GM12878 (cell line): ENCODE measurements at regions not wholly inside any gene's neighbourhood (a gene's known extent, or its start where the extent isn't known, plus 50 kb on each side); places are given as distances from the start of the nearest gene placed in this dataset.

Experiments used
- BCL11A ChIP-seq: IDR thresholded peaks from 2 replicates; pipeline ENCODE4 v1.6.1; 2011; ENCODE audit warnings: low read depth, low read length
- CREB1 ChIP-seq: IDR thresholded peaks from 2 replicates; pipeline ENCODE4 v1.6.1; 2012; ENCODE audit warnings: low read depth, mild to moderate bottlenecking, inconsistent platforms
- CREM ChIP-seq: IDR thresholded peaks from 2 replicates; pipeline ENCODE4 v1.6.1; 2014; ENCODE audit warnings: antibody characterized with exemption, low read depth
- E2F8 ChIP-seq: fragments of 450-650 bp; IDR thresholded peaks from 2 replicates; pipeline ENCODE4 v1.6.1; 2018; ENCODE audit warnings: mild to moderate bottlenecking, low read depth, moderate library complexity; ENCODE audit not compliant: partially characterized antibody
- E4F1 ChIP-seq: fragments of 450-650 bp; IDR thresholded peaks from 2 replicates; pipeline ENCODE4 v1.6.1; 2018; ENCODE audit warnings: borderline replicate concordance, mild to moderate bottlenecking; ENCODE audit not compliant: partially characterized antibody
- FOXM1 ChIP-seq: IDR thresholded peaks from 2 replicates; pipeline ENCODE4 v1.6.1; 2012; ENCODE audit warnings: low read depth, mild to moderate bottlenecking, inconsistent platforms, low read length, moderate library complexity
- GATAD2B ChIP-seq: fragments of 450-650 bp; conservative IDR thresholded peaks from 2 replicates; pipeline ENCODE4 v1.6.1; 2017; ENCODE audit warnings: low read depth, mild to moderate bottlenecking, moderate library complexity
- IRF4 ChIP-seq: IDR thresholded peaks from 2 replicates; pipeline ENCODE4 v1.6.1; 2011; ENCODE audit warnings: low read depth, low read length
- JUNB ChIP-seq: IDR thresholded peaks from 2 replicates; pipeline ENCODE4 v1.6.1; 2016; ENCODE audit warnings: antibody characterized with exemption, mild to moderate bottlenecking
- JUND ChIP-seq: IDR thresholded peaks from 2 replicates; pipeline ENCODE4 v1.6.1; 2012; ENCODE audit warnings: low read depth, mild to moderate bottlenecking, low read length, improper control_type of control experiment, moderate library complexity
- NBN ChIP-seq: fragments of 450-650 bp; IDR thresholded peaks from 2 replicates; pipeline ENCODE4 v1.6.1; 2016
- NRF1 ChIP-seq: conservative IDR thresholded peaks from 2 replicates; pipeline ENCODE4 v1.6.1; 2011; ENCODE audit warnings: mild to moderate bottlenecking, low read depth, low read length, improper control_type of control experiment
- RELB ChIP-seq: fragments of 450-650 bp; IDR thresholded peaks from 2 replicates; pipeline ENCODE4 v1.6.1; 2017; ENCODE audit warnings: low read depth, mild to moderate bottlenecking, moderate library complexity
- RUNX3 ChIP-seq: IDR thresholded peaks from 2 replicates; pipeline ENCODE4 v1.6.1; 2012; ENCODE audit warnings: low read length, inconsistent platforms
- SMC3 ChIP-seq: IDR thresholded peaks from 2 replicates; pipeline ENCODE4 v1.6.1; 2011; ENCODE audit warnings: low read length, improper control_type of control experiment, borderline replicate concordance
- TBL1XR1 ChIP-seq: IDR thresholded peaks from 2 replicates; pipeline ENCODE4 v1.6.1; 2012; ENCODE audit warnings: low read depth, low read length, improper control_type of control experiment
- USF1 ChIP-seq: IDR thresholded peaks from 2 replicates; pipeline ENCODE4 v1.6.1; 2011; ENCODE audit warnings: borderline replicate concordance, low read depth, mild to moderate bottlenecking, moderate library complexity, mixed read lengths, low read length; ENCODE audit not compliant: insufficient read depth; ENCODE audit errors: extremely low read length
- YY1 ChIP-seq: IDR thresholded peaks from 2 replicates; pipeline ENCODE4 v1.6.1; 2011; ENCODE audit warnings: low read depth, mild to moderate bottlenecking, low read length
- ZBED1 ChIP-seq: IDR thresholded peaks from 2 replicates; pipeline ENCODE4 v1.6.1; 2016; ENCODE audit warnings: borderline replicate concordance
- ZNF687 ChIP-seq: fragments of 450-650 bp; IDR thresholded peaks from 2 replicates; pipeline ENCODE4 v1.6.1; 2017; ENCODE audit warnings: mild to moderate bottlenecking, moderate library complexity

GRCh38 chr1:81548918-81549587 is 251.7 kb upstream of the ADGRL2 start (continued):
- TF ChIP-seq ZNF687 (no peak), RUNX3 (peak; percentile 89), IRF4 (0 out of 2 replicates have a peak, but pooled peaks have one; percentile 54), ZBED1 (no peak; the same call in 1 of the 2 replicates), JUND (no peak), SMC3 (no peak), TBL1XR1 (no peak), GATAD2B (no peak), BCL11A (0 out of 2 replicates have a peak, but pooled peaks have one; percentile 22), JUNB (peak; percentile 34), CREB1 (no peak), YY1 (no peak), NRF1 (no peak), NBN (no peak), FOXM1 (peak; percentile 63), USF1 (no peak), E2F8 (no peak), E4F1 (no peak), RELB (no peak), CREM (peak; percentile 20; the same call in 1 of the 2 replicates)
